Spleen (tissue), 7 donors: ENCODE measurements at regions not wholly inside any gene's neighbourhood (a gene's known extent, or its start where the extent isn't known, plus 50 kb on each side); places are given as distances from the start of the nearest gene placed in this dataset.

Experiments used
- POLR2A ChIP-seq, 3 donors: fragments of 450-650 bp; IDR thresholded peaks; one replicate each; pipeline ENCODE4 v1.5.1; 2017; ENCODE audit warnings: antibody characterized with exemption in 3 of 3, mild to moderate bottlenecking in 1 of 3
- POLR2AphosphoS5 ChIP-seq, 3 donors: sonication (generic); formaldehyde crosslinking; IDR thresholded peaks; one replicate each; pipeline ENCODE4 v1.5.1; 2017; ENCODE audit warnings: antibody characterized with exemption in 3 of 3
- TF ChIP-seq, protein P1 (sequence below), 11 experiments: fragments of 200-600 bp in 7 of 11; fragments of 450-650 bp in 4 of 11; sonication (generic) in 4 of 11; IDR thresholded peaks in 8 of 11; conservative IDR thresholded peaks in 3 of 11; 1 replicate in 7 of 11; 2 replicates in 4 of 11; pipeline versions ENCODE4 v1.4.0 to v1.8.0; 2016 to 2021; ENCODE audit warnings: antibody characterized with exemption in 11 of 11, inconsistent platforms in 4 of 11, mild to moderate bottlenecking in 1 of 11
- donor health status: DM: no; HTN: no; CAD: no; lungs with moderate emphysema.
- donor health status: DM: no; HTN: no; CAD: no.
- donor health status: DM: no; HTN: no; CAD: no.

DNA sequence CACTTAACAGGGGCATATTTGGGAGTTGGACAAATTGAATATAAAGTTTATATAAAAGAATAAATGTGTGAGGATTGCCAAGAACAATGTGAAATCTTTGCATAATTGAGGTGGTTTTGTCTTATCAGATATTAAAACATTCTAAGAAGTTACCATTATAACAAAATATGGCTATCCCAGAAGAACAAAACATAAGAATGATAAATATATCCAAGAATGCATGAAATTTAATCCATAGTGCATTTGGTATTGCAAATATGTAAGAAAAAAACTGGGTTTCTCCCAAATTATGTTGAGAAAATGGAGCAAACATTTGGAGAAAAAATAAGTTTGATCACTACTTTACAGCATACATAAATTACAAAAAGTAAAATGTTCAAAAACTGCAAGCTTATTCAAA is 562.4 kb downstream of the RNF144A start:
- TF ChIP-seq POLR2A (IDR thresholded peaks at IDR 0.05), result no peak
- TF ChIP-seq, protein P1, sequence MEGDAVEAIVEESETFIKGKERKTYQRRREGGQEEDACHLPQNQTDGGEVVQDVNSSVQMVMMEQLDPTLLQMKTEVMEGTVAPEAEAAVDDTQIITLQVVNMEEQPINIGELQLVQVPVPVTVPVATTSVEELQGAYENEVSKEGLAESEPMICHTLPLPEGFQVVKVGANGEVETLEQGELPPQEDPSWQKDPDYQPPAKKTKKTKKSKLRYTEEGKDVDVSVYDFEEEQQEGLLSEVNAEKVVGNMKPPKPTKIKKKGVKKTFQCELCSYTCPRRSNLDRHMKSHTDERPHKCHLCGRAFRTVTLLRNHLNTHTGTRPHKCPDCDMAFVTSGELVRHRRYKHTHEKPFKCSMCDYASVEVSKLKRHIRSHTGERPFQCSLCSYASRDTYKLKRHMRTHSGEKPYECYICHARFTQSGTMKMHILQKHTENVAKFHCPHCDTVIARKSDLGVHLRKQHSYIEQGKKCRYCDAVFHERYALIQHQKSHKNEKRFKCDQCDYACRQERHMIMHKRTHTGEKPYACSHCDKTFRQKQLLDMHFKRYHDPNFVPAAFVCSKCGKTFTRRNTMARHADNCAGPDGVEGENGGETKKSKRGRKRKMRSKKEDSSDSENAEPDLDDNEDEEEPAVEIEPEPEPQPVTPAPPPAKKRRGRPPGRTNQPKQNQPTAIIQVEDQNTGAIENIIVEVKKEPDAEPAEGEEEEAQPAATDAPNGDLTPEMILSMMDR (IDR thresholded peaks at IDR 0.05 in 8 of 11, conservative IDR thresholded peaks at IDR 0.05 in 3 of 11), result no peak
- TF ChIP-seq POLR2AphosphoS5 (IDR thresholded peaks at IDR 0.05), result no peak
